ENCODE measurements at regions not wholly inside any gene's neighbourhood (a gene's known extent, or its start where the extent isn't known, plus 50 kb on each side); places are given as distances from the start of the nearest gene placed in this dataset.
"Not testable (repeated sequence)": the region's sequence is repeated elsewhere in the genome, so short reads cannot be mapped to it uniquely, and the experiment has no call there.

- CTCF ChIA-PET: no interaction called here
- Histone ChIP-seq H3K79me2 (ENCODE audit: low read depth) (no peaks in the 10 kb centered on the region), H3K9me2 (ENCODE audit: insufficient read depth) (no peaks in the 10 kb centered on the region), H3K27ac (no peak overlapping the region), H3K4me1 (replicated peaks; ENCODE audit: insufficient read depth) (no peaks in the 10 kb centered on the region), H3K9me3 (ENCODE audit: insufficient read depth, low read depth) (peaks cover 12% of the 10 kb centered on the region), H3F3A (ENCODE audit: insufficient read depth, low read depth) (no peaks in the 10 kb centered on the region), H3K36me3 (ENCODE audit: low read depth) (no peaks in the 10 kb centered on the region), H3K4me2 (no peak overlapping the region), H3K27me3 (ENCODE audit: insufficient read depth, low read depth) (no peaks in the 10 kb centered on the region), H4K20me1 (ENCODE audit: insufficient read depth) (no peaks in the 10 kb centered on the region), H2AFZ (no peak overlapping the region), H3K4me3 (no peak overlapping the region)
- no peak for TF ChIP-seq EZH2 (IDR thresholded peaks at IDR 0.05; ENCODE audit: low read depth)
- TF ChIP-seq, protein P1, sequence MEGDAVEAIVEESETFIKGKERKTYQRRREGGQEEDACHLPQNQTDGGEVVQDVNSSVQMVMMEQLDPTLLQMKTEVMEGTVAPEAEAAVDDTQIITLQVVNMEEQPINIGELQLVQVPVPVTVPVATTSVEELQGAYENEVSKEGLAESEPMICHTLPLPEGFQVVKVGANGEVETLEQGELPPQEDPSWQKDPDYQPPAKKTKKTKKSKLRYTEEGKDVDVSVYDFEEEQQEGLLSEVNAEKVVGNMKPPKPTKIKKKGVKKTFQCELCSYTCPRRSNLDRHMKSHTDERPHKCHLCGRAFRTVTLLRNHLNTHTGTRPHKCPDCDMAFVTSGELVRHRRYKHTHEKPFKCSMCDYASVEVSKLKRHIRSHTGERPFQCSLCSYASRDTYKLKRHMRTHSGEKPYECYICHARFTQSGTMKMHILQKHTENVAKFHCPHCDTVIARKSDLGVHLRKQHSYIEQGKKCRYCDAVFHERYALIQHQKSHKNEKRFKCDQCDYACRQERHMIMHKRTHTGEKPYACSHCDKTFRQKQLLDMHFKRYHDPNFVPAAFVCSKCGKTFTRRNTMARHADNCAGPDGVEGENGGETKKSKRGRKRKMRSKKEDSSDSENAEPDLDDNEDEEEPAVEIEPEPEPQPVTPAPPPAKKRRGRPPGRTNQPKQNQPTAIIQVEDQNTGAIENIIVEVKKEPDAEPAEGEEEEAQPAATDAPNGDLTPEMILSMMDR (conservative IDR thresholded peaks at IDR 0.05): no peak
- no TSS peak for BruUV-seq (replicated peaks)
- intact Hi-C loops (cut with micrococcal nuclease; ENCODE audit: unreplicated experiment): no loop called here
- no peak for DNase-seq
- POLR2A ChIA-PET (ENCODE audit: unreplicated experiment): no interaction called here
Observed at GRCh38 chr19:20470345-20471135, 95.0 kb downstream of the ZNF737 start.

DNA sequence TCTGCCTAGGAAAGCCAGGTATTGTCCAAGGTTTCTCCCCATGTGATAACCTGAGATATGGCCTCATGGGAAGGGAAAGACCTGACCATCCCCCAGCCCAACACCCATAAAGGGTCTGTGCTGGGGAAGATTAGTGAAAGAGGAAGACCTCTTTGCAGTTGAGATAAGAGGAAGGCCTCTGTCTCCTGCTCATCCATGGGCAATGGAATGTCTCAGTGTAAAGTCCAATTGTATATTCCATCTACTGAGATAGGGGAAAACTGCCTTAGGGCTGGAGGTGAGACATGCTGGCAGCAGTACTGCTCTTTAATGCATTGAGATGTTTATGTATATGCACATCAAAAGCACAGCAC is 99.0 kb downstream of the ZNF737 start:
- H2AFZ ChIP-seq; H3K27ac ChIP-seq; POLR2A ChIA-PET (ENCODE audit: unreplicated experiment); H3K9me2 ChIP-seq (ENCODE audit: insufficient read depth); BruUV-seq (replicated peaks); H3K36me3 ChIP-seq (ENCODE audit: low read depth); H3K4me3 ChIP-seq; H3K4me2 ChIP-seq; DNase-seq; CTCF ChIA-PET; H3K27me3 ChIP-seq (ENCODE audit: insufficient read depth, low read depth); H3F3A ChIP-seq (ENCODE audit: insufficient read depth, low read depth); H3K9me3 ChIP-seq (ENCODE audit: insufficient read depth, low read depth); H4K20me1 ChIP-seq (ENCODE audit: insufficient read depth); H3K4me1 ChIP-seq (replicated peaks; ENCODE audit: insufficient read depth); H3K79me2 ChIP-seq (ENCODE audit: low read depth); intact Hi-C loops (cut with micrococcal nuclease; ENCODE audit: unreplicated experiment): not testable (repeated sequence)

DNA sequence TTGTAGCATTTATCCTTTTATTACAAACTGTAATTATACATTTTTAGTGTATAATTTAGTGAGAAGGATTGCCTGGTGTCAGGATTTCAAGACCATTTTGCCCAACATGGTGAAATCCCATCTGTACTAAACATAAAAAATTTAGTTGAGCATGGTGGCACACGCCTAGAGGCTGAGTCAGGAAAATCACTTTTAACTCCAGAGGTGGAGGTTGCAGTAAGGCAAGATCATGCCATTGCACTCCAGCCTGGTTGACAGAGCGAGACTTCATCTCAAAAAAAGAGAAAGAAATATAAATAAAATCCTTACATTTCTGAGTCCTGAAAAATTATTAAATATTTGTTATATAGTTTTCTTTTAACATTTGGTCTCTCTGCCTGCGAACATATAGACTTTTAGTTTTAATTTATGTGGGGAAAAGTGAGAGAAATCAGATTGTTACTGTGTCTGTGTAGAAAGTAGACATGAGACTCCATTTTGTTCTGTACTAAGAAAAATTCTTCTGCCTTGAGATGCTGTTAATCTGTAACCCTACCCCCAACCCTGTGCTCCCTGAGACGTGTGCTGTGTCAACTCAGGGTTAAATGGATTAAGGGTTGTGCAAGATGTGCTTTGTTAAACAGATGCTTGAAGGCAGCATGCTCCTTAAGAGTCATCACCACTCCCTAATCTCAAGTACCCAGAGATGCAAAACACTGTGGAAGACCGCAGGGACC is 99.5 kb downstream of the ZNF737 start:
- CTCF ChIA-PET; BruUV-seq (replicated peaks); H3K79me2 ChIP-seq (ENCODE audit: low read depth); H3K9me3 ChIP-seq (ENCODE audit: insufficient read depth, low read depth); H4K20me1 ChIP-seq (ENCODE audit: insufficient read depth); H3F3A ChIP-seq (ENCODE audit: insufficient read depth, low read depth); H2AFZ ChIP-seq; H3K4me1 ChIP-seq (replicated peaks; ENCODE audit: insufficient read depth); POLR2A ChIA-PET (ENCODE audit: unreplicated experiment); DNase-seq; H3K4me2 ChIP-seq; H3K36me3 ChIP-seq (ENCODE audit: low read depth); intact Hi-C loops (cut with micrococcal nuclease; ENCODE audit: unreplicated experiment); H3K9me2 ChIP-seq (ENCODE audit: insufficient read depth); H3K27ac ChIP-seq; H3K4me3 ChIP-seq; H3K27me3 ChIP-seq (ENCODE audit: insufficient read depth, low read depth): not testable (repeated sequence)

GRCh38 chr19:20453425-20453935 is 112.1 kb downstream of the ZNF737 start:
- DNase-seq: no peak
- H3K4me1 ChIP-seq (replicated peaks; ENCODE audit: insufficient read depth): no peaks in the 10 kb centered on the region
- H3K79me2 ChIP-seq (ENCODE audit: low read depth): no peaks in the 10 kb centered on the region
- intact Hi-C loops (cut with micrococcal nuclease; ENCODE audit: unreplicated experiment): no loop called here
- no peak for TF ChIP-seq EZH2 (IDR thresholded peaks at IDR 0.05; ENCODE audit: low read depth)
- TF ChIP-seq, protein P1 (conservative IDR thresholded peaks at IDR 0.05): no peak
- H3K36me3 ChIP-seq (ENCODE audit: low read depth): no peaks in the 10 kb centered on the region
- ChIA-PET POLR2A (ENCODE audit: unreplicated experiment) (no interaction called here), CTCF (no interaction called here)
- H2AFZ ChIP-seq: no peak overlapping the region
- no peak overlapping the region for H3K27ac ChIP-seq
- H3F3A ChIP-seq (ENCODE audit: insufficient read depth, low read depth): no peaks in the 10 kb centered on the region
- no peaks in the 10 kb centered on the region for H3K27me3 ChIP-seq (ENCODE audit: insufficient read depth, low read depth)
- BruUV-seq (replicated peaks): no TSS peak
- no peaks in the 10 kb centered on the region for H3K9me2 ChIP-seq (ENCODE audit: insufficient read depth)
- H3K4me3 ChIP-seq: no peak overlapping the region
- H3K9me3 ChIP-seq (ENCODE audit: insufficient read depth, low read depth): no peaks in the 10 kb centered on the region
- no peaks in the 10 kb centered on the region for H4K20me1 ChIP-seq (ENCODE audit: insufficient read depth)
- H3K4me2 ChIP-seq: no peak overlapping the region

Measured in PC-9 (cell line).